Ovary (tissue), 7 donors: ENCODE measurements at regions not wholly inside any gene's neighbourhood (a gene's known extent, or its start where the extent isn't known, plus 50 kb on each side); places are given as distances from the start of the nearest gene placed in this dataset.

Experiments used
- DNase-seq, 5 donors: peaks; one replicate each; pipeline ENCODE4 v3.0.0-alpha.2; 2019 to 2020
- H3K27ac ChIP-seq, 2 donors: fragments of 200-600 bp; one replicate each; pipeline versions ENCODE4 v1.5.1 to v1.8.0; 2019 to 2022
- H3K27me3 ChIP-seq: fragments of 200-600 bp; one replicate; pipeline ENCODE4 v1.8.0; 2022
- H3K36me3 ChIP-seq: fragments of 200-600 bp; sonication (generic); one replicate; pipeline ENCODE4 v1.5.1; 2019
- H3K4me1 ChIP-seq: one replicate; pipeline ENCODE4 v1.8.1; 2013; ENCODE audit warnings: mild to moderate bottlenecking, moderate library complexity; ENCODE audit not compliant: insufficient read depth
- H3K4me3 ChIP-seq: fragments of 200-600 bp; sonication (generic); one replicate; pipeline ENCODE4 v1.5.1; 2017
- H3K9me3 ChIP-seq, 2 donors: fragments of 200-600 bp in 1 of 2; sonication (generic) in 1 of 2; one replicate each; pipeline versions ENCODE4 v1.5.1 to v1.8.1; 2013 to 2019; ENCODE audit warnings: mild to moderate bottlenecking in 1 of 2, moderate library complexity in 1 of 2
- CTCF ChIP-seq, 3 donors: fragments of 450-650 bp in 2 of 3; fragments of 200-600 bp in 1 of 3; IDR thresholded peaks; one replicate each; pipeline versions ENCODE4 v1.5.1 to v1.8.0; 2016 to 2022; ENCODE audit warnings: antibody characterized with exemption in 3 of 3, mild to moderate bottlenecking in 1 of 3
- EP300 ChIP-seq: sonication (generic); formaldehyde crosslinking; IDR thresholded peaks from one replicate; pipeline ENCODE4 v1.6.1; 2017; ENCODE audit warnings: antibody characterized with exemption
- POLR2A ChIP-seq: fragments of 450-650 bp; IDR thresholded peaks from one replicate; pipeline ENCODE4 v1.6.1; 2017; ENCODE audit warnings: antibody characterized with exemption, mild to moderate bottlenecking, moderate library complexity
- WGBS, 3 donors: extraction: QIAGEN DNeasy Blood & Tissue Kit in 1 of 3; methylation state at CpG; one replicate each; pipeline versions ENCODE4 v1.1.5 to v1.1.7; 2013 to 2017; 5-methylcytosine and 5-hydroxymethylcytosine counted together
- intact Hi-C, 4 donors: fragments of 100-400 bp; cut with DNase I; formaldehyde crosslinking; loops; one replicate each; pipeline versions ENCODE4 v1.11.0 to v1.15.1; 2022 to 2023
- donor health status: DM: no; HTN: no; CAD: no; lungs with moderate emphysema.
- donor health status: DM: no; HTN: no; CAD: no.
- donor health status: Bipolar disorder and iron deficiency.
- donor health status: DM: no; HTN: no; CAD: no.
- donor health status: DM: yes; HTN: yes; CAD: no.

DNA sequence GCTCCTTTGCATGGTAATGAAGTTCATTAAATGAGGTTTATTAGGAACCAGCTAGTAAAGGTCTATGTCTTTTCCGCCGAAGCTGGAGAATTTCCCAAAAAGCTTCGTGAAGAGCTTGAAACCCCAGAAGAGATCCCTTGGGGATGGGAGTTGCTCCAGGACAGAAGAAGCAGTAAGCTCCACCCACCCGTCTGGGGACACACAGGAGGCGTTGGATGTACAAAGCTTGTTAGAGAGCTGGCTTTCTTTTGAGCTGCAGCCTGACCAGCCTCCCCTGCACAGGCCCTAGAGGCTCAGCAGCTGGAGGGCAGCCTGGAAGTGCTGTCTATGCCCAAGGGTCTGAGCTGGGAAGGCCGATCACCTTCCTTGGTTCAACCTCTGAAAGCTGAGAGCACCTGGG is 147.4 kb upstream of the SDK2 start:
- Histone ChIP-seq H3K27me3 (no peaks in the 10 kb centered on the region), H3K4me3 (no peak overlapping the region), H3K27ac (no peak overlapping the region), H3K4me1 (no peaks in the 10 kb centered on the region), H3K36me3 (no peaks in the 10 kb centered on the region), H3K9me3 (no peaks in the 10 kb centered on the region)
- WGBS, 3 donors = 74 to 77% (median 77%) methylated on average over 6 of the region's 6 CpGs
- no peak for DNase-seq
- no peak for TF ChIP-seq CTCF (IDR thresholded peaks at IDR 0.05)
- TF ChIP-seq EP300 = no peak
- TF ChIP-seq POLR2A = no peak
- intact Hi-C loops = no loop called here

- intact Hi-C loops = no loop called here
Measured at GRCh38 chr17:73792994-73793393, 148.7 kb upstream of the SDK2 start.

DNA sequence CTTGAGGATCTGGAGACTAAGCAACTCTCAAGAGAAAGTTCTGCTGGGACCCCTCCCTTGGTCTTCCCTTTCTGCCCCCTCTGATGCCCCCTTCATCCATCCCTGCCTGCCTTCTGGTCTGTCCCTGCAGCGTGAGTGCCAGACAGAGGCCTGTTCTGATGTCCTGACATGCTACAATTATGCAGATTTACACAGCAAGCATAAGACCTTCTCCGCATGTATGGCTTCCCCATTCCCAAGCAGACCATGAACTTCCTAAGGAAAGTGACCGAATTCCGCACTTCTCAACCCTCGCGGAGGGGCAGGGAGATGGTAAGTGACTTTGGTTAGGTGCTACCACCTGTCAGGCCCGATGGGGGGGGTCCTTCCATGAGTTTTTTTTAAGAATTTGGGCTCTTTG is 150.1 kb upstream of the SDK2 start:
- no peak overlapping the region for H3K27ac ChIP-seq
- WGBS, 3 donors = 79 to 83% (median 83%) methylated on average over 7 of the region's 7 CpGs
- H3K4me1 ChIP-seq = no peaks in the 10 kb centered on the region
- no peak overlapping the region for H3K4me3 ChIP-seq
- H3K9me3 ChIP-seq = no peaks in the 10 kb centered on the region
- DNase-seq = no peak
- no peak for TF ChIP-seq CTCF (IDR thresholded peaks at IDR 0.05)
- no peak for TF ChIP-seq EP300
- TF ChIP-seq POLR2A = no peak
- intact Hi-C loops = no loop called here
- no peaks in the 10 kb centered on the region for H3K36me3 ChIP-seq
- no peaks in the 10 kb centered on the region for H3K27me3 ChIP-seq

More at GRCh38 chr17:73792994-73793393, 148.7 kb upstream of the SDK2 start:
- WGBS, 3 donors = 42 to 57% (median 49%) methylated on average over 4 of the region's 4 CpGs
- no peak for DNase-seq
- Histone ChIP-seq H3K4me1 (no peaks in the 10 kb centered on the region), H3K27me3 (no peaks in the 10 kb centered on the region), H3K9me3 (no peaks in the 10 kb centered on the region), H3K4me3 (no peak overlapping the region), H3K27ac (no peak overlapping the region), H3K36me3 (no peaks in the 10 kb centered on the region)
- TF ChIP-seq POLR2A = no peak
- no peak for TF ChIP-seq EP300
- no peak for TF ChIP-seq CTCF (IDR thresholded peaks at IDR 0.05)

DNA sequence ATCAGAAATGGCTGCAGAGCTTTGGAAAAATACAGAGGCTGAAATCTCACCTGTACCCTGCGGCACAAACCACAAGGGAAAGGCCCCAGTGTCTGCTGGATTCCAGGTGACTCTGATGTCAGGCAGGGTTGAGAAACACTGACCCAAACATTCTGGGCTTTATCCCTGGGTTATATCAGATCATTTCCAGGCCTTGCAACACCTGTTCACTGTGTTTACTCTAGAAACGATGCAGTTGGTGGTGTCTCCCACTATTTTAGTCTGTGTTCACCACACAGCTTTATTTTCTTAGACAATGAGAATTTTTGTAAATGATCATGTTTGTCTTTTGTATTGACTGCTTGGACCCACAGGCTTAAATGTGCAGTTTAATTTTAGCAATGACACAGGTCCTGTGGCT is 151.5 kb upstream of the SDK2 start:
- intact Hi-C loops = no loop called here
- TF ChIP-seq POLR2A (no peak), EP300 (no peak), CTCF (IDR thresholded peaks at IDR 0.05) (no peak)

More for the DNA sequence above, 151.5 kb upstream of the SDK2 start:
- H3K36me3 ChIP-seq = no peaks in the 10 kb centered on the region
- H3K4me3 ChIP-seq = no peak overlapping the region
- H3K27me3 ChIP-seq = no peaks in the 10 kb centered on the region
- no peaks in the 10 kb centered on the region for H3K4me1 ChIP-seq
- no peaks in the 10 kb centered on the region for H3K9me3 ChIP-seq
- WGBS, 3 donors = 58 to 68% (median 60%) methylated on average over 2 of the region's 2 CpGs
- no peak for DNase-seq
- no peak overlapping the region for H3K27ac ChIP-seq
